BLaER1 treated with 17β-estradiol and CSF1 and Interleukin-3, amounts not matched to agents 10 nM and 100 nM (cell line): ENCODE measurements at regions not wholly inside any gene's neighbourhood (a gene's known extent, or its start where the extent isn't known, plus 50 kb on each side); places are given as distances from the start of the nearest gene placed in this dataset.

Experiments
- H3K27ac ChIP-seq, 11 experiments: shearing (Covaris generic); formaldehyde crosslinking; 2 replicates each; pipeline ENCODE4 v1.8.1; 2022
- H3K27me3 ChIP-seq, 11 experiments: shearing (Covaris generic); formaldehyde crosslinking; 2 replicates each; pipeline ENCODE4 v1.8.1; 2022
- H3K36me3 ChIP-seq, 11 experiments: shearing (Covaris generic); formaldehyde crosslinking; 2 replicates each; pipeline ENCODE4 v1.8.1; 2022
- H3K4me1 ChIP-seq, 10 experiments: shearing (Covaris generic); formaldehyde crosslinking; 2 replicates each; pipeline ENCODE4 v1.8.1; 2022
- H3K4me2 ChIP-seq, 11 experiments: shearing (Covaris generic); formaldehyde crosslinking; 2 replicates each; pipeline ENCODE4 v1.8.1; 2022
- H3K4me3 ChIP-seq, 10 experiments: shearing (Covaris generic); formaldehyde crosslinking; 2 replicates each; pipeline ENCODE4 v1.8.1; 2022
- H3K9ac ChIP-seq, 11 experiments: shearing (Covaris generic); formaldehyde crosslinking; 2 replicates each; pipeline ENCODE4 v1.8.1; 2022
- H3K9me3 ChIP-seq, 11 experiments: shearing (Covaris generic); formaldehyde crosslinking; replicated peaks in 1 of 11; 2 replicates each; pipeline ENCODE4 v1.8.1; 2022
- H4K20me1 ChIP-seq, 11 experiments: shearing (Covaris generic); formaldehyde crosslinking; 2 replicates each; pipeline ENCODE4 v1.8.1; 2022
- Cebpa-rat ChIP-seq, 11 experiments: shearing (Covaris generic); IDR thresholded peaks; 2 replicates each; pipeline ENCODE4 v1.8.1; 2022

DNA sequence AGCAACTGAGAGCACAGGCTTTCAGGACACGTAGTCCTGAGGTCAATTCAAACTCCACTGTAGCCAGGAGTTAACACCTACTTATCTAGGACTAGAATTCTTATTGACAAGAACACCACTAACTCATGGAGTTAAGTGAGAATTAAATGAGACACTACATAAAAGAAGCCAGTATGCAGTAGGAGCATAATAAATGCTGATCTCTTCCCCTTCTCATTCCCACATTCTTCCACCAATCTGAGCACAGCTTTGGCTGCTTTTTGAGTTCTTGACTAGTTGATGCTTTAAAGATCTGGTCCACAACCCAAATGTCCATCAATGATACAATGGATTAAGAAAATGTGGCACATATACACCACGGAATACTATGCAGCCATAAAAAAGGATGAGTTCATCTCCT is 55.2 kb downstream of the TTC32 start:
- H3K9me3 ChIP-seq = no peaks in the 10 kb centered on the region
- no peak overlapping the region for H3K4me3 ChIP-seq
- no peak overlapping the region for H3K27ac ChIP-seq
- no peaks in the 10 kb centered on the region for H4K20me1 ChIP-seq
- TF ChIP-seq Cebpa-rat (IDR thresholded peaks at IDR 0.05) = no peak
- H3K4me2 ChIP-seq = no peak overlapping the region
- H3K27me3 ChIP-seq = no peaks in the 10 kb centered on the region
- H3K4me1 ChIP-seq = no peaks in the 10 kb centered on the region
- no peaks in the 10 kb centered on the region for H3K36me3 ChIP-seq
- H3K9ac ChIP-seq = no peak overlapping the region

DNA sequence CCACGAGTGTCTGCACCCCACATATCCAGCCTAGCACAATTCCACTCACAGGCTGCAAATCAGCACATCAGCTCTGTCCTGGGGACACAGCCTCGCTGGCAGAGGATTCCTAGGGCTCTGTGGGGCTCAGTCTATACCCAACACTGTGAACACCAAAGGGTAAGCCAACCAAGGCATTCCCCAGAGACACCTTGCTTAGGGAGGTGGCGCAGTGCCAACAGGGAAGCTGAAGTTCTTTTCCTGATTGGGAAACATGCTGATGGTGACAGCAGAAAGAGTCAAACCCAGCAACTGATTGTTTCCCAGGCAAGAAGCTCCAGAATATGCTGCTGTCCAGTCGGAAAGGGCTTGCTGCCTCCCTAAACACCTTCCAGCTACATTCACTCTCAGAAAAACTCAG is 55.8 kb downstream of the TTC32 start:
- no peak overlapping the region for H3K27ac ChIP-seq
- no peaks in the 10 kb centered on the region for H3K27me3 ChIP-seq
- H3K4me3 ChIP-seq = no peak overlapping the region
- H3K9ac ChIP-seq = no peak overlapping the region
- no peaks in the 10 kb centered on the region for H3K36me3 ChIP-seq
- TF ChIP-seq Cebpa-rat (IDR thresholded peaks at IDR 0.05) = no peak
- no peaks in the 10 kb centered on the region for H3K9me3 ChIP-seq
- H3K4me1 ChIP-seq = no peaks in the 10 kb centered on the region
- no peak overlapping the region for H3K4me2 ChIP-seq
- no peaks in the 10 kb centered on the region for H4K20me1 ChIP-seq

DNA sequence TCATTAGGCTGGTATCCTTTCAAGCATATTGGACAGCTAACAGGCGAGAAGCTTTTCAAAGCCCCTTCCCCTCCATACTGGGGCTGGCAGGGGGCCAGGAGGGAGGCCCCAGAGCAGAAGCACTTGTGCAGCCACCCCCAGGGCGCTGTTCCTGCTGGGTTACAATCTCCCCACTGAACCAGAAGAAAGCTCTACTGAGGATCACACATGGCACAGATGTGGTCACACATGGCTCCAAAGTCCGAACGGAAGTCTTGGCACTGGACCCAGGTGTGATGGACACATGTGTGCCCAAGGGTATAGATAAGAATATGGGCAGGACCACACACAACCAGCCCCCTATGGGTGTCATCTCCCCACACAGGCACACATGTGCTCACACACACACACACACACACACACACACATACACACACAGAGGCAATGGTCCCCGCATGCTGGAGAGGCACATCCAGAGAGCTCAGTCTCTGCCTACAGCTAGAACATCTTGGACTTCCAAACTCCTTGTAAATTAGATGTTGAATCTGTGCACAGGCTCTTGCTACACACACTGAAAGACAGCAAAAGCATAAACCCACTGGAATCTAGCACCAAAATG is 56.4 kb downstream of the TTC32 start:
- H3K36me3 ChIP-seq = no peaks in the 10 kb centered on the region
- H3K9me3 ChIP-seq = no peaks in the 10 kb centered on the region
- no peak overlapping the region for H3K27ac ChIP-seq
- H4K20me1 ChIP-seq = no peaks in the 10 kb centered on the region
- H3K4me2 ChIP-seq = no peak overlapping the region
- no peaks in the 10 kb centered on the region for H3K27me3 ChIP-seq
- no peak overlapping the region for H3K9ac ChIP-seq
- 0 out of 20 replicates have a peak, but pooled peaks cover 0 to under 1% (median 0%) of the 10 kb centered on the region in 10 experiments for H3K4me1 ChIP-seq
- no peak for TF ChIP-seq Cebpa-rat (IDR thresholded peaks at IDR 0.05)
- H3K4me3 ChIP-seq = no peak overlapping the region

DNA sequence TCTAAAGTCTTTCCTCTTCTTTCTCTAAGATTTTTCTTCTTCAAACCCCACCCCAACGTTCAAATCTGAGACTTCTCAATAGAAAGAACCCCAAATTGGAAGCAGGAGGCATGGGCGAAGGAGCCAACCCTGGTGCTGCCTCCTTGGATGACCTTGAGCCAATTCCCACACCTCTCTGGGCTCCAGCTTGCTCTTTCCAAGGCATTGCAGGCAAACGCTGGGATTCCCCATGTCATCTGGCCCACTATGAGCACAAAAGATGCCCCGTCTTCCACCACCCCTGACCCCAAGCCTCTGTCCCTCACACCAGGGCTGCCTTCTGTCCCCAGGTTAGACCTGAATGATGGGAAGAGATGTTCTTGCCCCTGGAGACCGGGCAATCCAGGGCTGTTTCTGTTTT is 57.0 kb downstream of the TTC32 start:
- TF ChIP-seq Cebpa-rat (IDR thresholded peaks at IDR 0.05) = no peak

DNA sequence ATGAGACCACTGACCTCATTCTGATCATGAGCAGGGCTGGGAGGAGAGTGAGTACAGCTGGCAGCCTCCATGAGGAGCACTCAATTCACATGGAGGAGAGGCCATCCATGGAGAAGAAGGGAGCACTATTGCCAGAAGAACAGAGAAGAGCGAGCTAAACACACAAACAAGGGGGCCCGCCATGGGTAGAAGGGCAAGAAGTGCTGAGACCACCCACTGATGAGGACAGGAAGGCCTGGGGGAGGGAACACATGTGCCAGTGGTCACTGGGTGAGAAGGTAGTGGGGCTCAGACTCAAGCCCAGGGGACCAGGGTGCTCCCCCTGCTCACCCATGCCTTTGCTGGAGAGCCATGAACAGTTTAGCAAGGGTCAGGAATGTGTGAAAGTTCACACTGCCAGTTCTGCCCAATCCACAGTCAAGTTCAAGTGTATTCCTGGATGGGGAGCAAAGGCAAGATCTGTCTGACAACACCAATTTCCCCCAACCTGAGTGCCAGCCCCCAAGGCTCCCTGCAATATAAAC is 57.7 kb downstream of the TTC32 start:
- H3K9me3 ChIP-seq = no peaks in the 10 kb centered on the region
- no peak overlapping the region for H3K9ac ChIP-seq
- no peaks in the 10 kb centered on the region for H3K27me3 ChIP-seq
- H4K20me1 ChIP-seq = no peaks in the 10 kb centered on the region
- no peak for TF ChIP-seq Cebpa-rat (IDR thresholded peaks at IDR 0.05)
- no peaks in the 10 kb centered on the region for H3K36me3 ChIP-seq
- H3K27ac ChIP-seq = no peak overlapping the region
- H3K4me3 ChIP-seq = no peak overlapping the region
- H3K4me1 ChIP-seq = peaks cover 0 to 13% (median 10%) of the 10 kb centered on the region in 10 experiments; a peak in 13 of 20 replicates
- H3K4me2 ChIP-seq = no peak overlapping the region

More for the DNA sequence above, 57.0 kb downstream of the TTC32 start:
- no peaks in the 10 kb centered on the region for H4K20me1 ChIP-seq
- H3K27ac ChIP-seq = no peak overlapping the region
- H3K27me3 ChIP-seq = no peaks in the 10 kb centered on the region
- H3K4me1 ChIP-seq = peaks cover 0 to 7% (median 5%) of the 10 kb centered on the region in 10 experiments; a peak in 12 of 20 replicates
- no peaks in the 10 kb centered on the region for H3K9me3 ChIP-seq
- no peaks in the 10 kb centered on the region for H3K36me3 ChIP-seq
- H3K9ac ChIP-seq = no peak overlapping the region
- H3K4me3 ChIP-seq = no peak overlapping the region
- no peak overlapping the region for H3K4me2 ChIP-seq

DNA sequence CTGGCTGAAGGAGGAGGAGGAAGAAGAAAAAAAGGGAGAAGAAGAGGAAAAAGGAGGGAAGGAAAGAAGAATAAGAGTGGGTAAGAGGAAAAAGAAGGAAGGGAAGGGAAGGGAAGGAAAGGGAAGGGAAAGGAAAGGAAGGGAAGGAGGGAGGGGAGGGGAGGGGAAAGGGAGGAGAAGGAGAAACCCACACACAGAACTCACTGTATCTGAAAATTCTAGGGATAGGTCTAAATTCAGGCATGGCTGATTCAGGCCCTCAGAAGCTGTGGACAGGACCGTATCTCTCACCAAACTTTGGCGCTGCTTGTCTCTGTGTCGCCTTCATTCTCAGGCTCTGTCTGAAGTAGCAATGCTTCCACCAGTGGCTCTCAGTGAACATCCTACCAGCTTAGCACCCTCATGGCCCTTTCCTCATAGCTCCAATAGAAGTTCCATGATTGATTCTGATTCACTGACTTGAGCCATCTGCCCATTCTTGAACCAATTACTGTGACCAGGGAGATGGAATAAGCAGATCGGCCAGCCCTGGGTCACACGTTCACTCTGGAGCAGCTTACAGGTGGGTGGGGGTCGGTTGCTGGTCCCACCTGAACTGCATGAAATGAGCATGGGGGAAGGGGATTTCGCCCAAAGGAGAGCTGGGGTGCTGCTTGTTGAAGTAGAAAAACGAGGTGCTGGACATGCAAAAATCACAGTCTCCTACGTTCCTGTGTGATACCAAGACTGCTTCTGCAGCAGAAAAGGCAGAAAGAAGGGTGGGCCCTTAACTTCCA is 59.7 kb downstream of the TTC32 start:
- no peaks in the 10 kb centered on the region for H3K36me3 ChIP-seq

DNA sequence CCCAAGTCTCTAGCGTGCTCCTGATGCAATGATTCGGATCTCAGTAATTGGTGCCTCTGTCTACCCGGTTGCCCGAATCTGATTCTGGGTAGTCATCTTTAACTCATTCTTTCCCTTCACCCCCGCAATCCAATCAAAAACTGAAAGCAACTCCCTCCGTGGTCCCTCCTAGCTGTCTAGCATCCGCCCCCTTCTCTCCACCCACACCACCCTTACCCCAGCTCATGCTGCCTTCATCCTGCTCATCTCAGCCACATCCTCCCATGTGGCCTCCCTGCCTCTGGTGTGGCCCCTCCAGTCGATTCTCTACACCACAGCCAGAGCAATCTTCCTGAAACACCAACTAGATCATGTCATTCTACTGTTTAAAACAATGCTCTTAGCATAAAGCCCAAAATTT is 62.3 kb downstream of the TTC32 start:
- no peaks in the 10 kb centered on the region for H3K36me3 ChIP-seq
- H3K27ac ChIP-seq = no peak overlapping the region
- H3K27me3 ChIP-seq = no peaks in the 10 kb centered on the region
- TF ChIP-seq Cebpa-rat (IDR thresholded peaks at IDR 0.05) = no peak
- no peaks in the 10 kb centered on the region for H4K20me1 ChIP-seq
- no peaks in the 10 kb centered on the region for H3K9me3 ChIP-seq
- no peak overlapping the region for H3K9ac ChIP-seq
- no peak overlapping the region for H3K4me3 ChIP-seq
- peak overlapping the region in 8 of 11 experiments; percentile 23 to 68 (median 46); a peak in 14 of 22 replicates for H3K4me2 ChIP-seq
- peaks cover 0 to 13% (median 10%) of the 10 kb centered on the region in 10 experiments; a peak in 13 of 20 replicates for H3K4me1 ChIP-seq

More for the DNA sequence above, 59.7 kb downstream of the TTC32 start:
- TF ChIP-seq Cebpa-rat (IDR thresholded peaks at IDR 0.05) = no peak
- no peaks in the 10 kb centered on the region for H3K27me3 ChIP-seq
- no peak overlapping the region for H3K27ac ChIP-seq
- H3K4me1 ChIP-seq = peaks cover 0 to 13% (median 10%) of the 10 kb centered on the region in 10 experiments; a peak in 13 of 20 replicates
- H3K4me2 ChIP-seq = no peak overlapping the region
- H3K9me3 ChIP-seq = no peaks in the 10 kb centered on the region
- no peak overlapping the region for H3K9ac ChIP-seq
- H4K20me1 ChIP-seq = no peaks in the 10 kb centered on the region
- H3K4me3 ChIP-seq = no peak overlapping the region

DNA sequence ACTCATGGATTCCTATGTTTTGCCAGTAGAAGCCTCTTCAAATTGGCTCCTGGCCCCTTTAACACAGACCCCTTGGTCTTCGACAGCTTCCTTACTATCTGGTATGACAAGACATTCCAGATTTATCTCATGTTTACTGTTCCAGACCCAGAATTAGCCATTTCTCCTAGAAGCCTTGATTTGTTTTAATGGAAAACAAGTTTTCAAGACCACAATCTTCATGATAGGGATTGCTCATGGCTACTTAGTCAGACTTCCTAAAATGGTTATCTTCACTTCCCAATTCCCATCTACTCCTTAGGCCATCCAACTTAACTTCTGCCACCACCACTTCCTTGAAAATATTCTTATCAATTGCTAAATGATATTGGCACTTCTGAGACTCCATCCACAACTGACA is 63.2 kb downstream of the TTC32 start:
- Histone ChIP-seq H3K9me3 (no peaks in the 10 kb centered on the region), H3K4me1 (peaks cover 0 to 13% (median 10%) of the 10 kb centered on the region in 10 experiments; a peak in 13 of 20 replicates), H3K4me2 (no peak overlapping the region), H4K20me1 (no peaks in the 10 kb centered on the region), H3K27ac (no peak overlapping the region), H3K9ac (no peak overlapping the region), H3K27me3 (no peaks in the 10 kb centered on the region), H3K36me3 (no peaks in the 10 kb centered on the region), H3K4me3 (no peak overlapping the region)
- TF ChIP-seq Cebpa-rat (IDR thresholded peaks at IDR 0.05) = no peak

DNA sequence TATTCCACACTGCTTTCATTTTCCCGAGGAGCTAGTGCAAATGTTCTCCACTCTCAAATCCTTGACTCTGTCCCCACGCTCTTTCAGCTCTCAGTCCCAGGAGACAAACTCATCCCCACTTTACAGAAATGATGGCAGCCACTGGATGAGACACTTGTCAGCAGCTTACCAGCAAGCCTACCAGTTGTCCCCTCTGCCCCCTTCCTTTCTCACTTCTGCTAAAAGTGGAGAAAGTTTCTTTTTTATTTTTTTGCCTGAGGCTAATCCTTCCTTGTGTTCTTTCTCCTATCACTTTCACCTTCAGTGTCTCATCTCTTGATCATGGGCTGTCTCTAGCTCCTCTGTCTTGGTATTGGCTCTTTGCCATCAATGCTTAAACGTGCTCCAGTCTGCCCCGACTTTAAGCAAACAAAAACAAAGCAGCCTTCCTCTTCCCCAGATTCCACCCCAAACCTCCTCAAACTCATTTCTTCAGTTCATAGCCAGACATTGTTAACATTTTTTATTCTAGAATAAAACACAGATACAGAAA is 64.5 kb downstream of the TTC32 start:
- Histone ChIP-seq H3K4me2 (no peak overlapping the region), H4K20me1 (no peaks in the 10 kb centered on the region), H3K27me3 (no peaks in the 10 kb centered on the region), H3K4me3 (no peak overlapping the region), H3K36me3 (no peaks in the 10 kb centered on the region), H3K9me3 (no peaks in the 10 kb centered on the region), H3K4me1 (peaks cover 0 to 13% (median 10%) of the 10 kb centered on the region in 10 experiments; a peak in 13 of 20 replicates), H3K9ac (no peak overlapping the region), H3K27ac (no peak overlapping the region)
- no peak for TF ChIP-seq Cebpa-rat (IDR thresholded peaks at IDR 0.05)
